Spleen (tissue), 11 donors: ENCODE measurements at regions not wholly inside any gene's neighbourhood (a gene's known extent, or its start where the extent isn't known, plus 50 kb on each side); places are given as distances from the start of the nearest gene placed in this dataset.

Experiments used
- DNase-seq: peaks from one replicate; pipeline ENCODE4 v3.0.0-alpha.2; 2020
- H3K27ac ChIP-seq, 8 donors: fragments of 200-600 bp; sonication (generic) in 7 of 8; 1 replicate in 4 of 8; 2 replicates in 4 of 8; pipeline versions ENCODE4 v1.5.0 to v1.8.0; 2016 to 2021; ENCODE audit warnings: inconsistent platforms in 4 of 8, mild to moderate bottlenecking in 4 of 8, moderate library complexity in 1 of 8
- H3K27me3 ChIP-seq, 7 donors: fragments of 200-600 bp; sonication (generic) in 6 of 7; replicated peaks in 1 of 7; 1 replicate in 4 of 7; 2 replicates in 3 of 7; pipeline versions ENCODE4 v1.5.0 to v1.8.0; 2016 to 2021; ENCODE audit warnings: inconsistent platforms in 3 of 7, mild to moderate bottlenecking in 1 of 7
- H3K36me3 ChIP-seq, 6 donors: fragments of 200-600 bp; sonication (generic) in 5 of 6; 1 replicate in 4 of 6; 2 replicates in 2 of 6; pipeline versions ENCODE4 v1.5.0 to v1.8.0; 2016 to 2021; ENCODE audit warnings: inconsistent platforms in 2 of 6
- H3K4me1 ChIP-seq, 6 donors: fragments of 200-600 bp; sonication (generic) in 5 of 6; 1 replicate in 3 of 6; 2 replicates in 3 of 6; pipeline versions ENCODE4 v1.5.0 to v1.8.0; 2016 to 2021; ENCODE audit warnings: inconsistent platforms in 3 of 6
- H3K4me3 ChIP-seq, 8 donors: fragments of 200-600 bp; sonication (generic) in 7 of 8; 1 replicate in 4 of 8; 2 replicates in 4 of 8; pipeline versions ENCODE4 v1.5.0 to v1.8.0; 2016 to 2021; ENCODE audit warnings: inconsistent platforms in 4 of 8, mild to moderate bottlenecking in 4 of 8, moderate library complexity in 2 of 8
- H3K9me3 ChIP-seq, 8 donors: fragments of 200-600 bp; sonication (generic) in 7 of 8; 1 replicate in 4 of 8; 2 replicates in 4 of 8; pipeline versions ENCODE4 v1.5.0 to v1.8.0; 2016 to 2021; ENCODE audit warnings: inconsistent platforms in 4 of 8
- POLR2A ChIP-seq, 3 donors: fragments of 450-650 bp; IDR thresholded peaks; one replicate each; pipeline ENCODE4 v1.5.1; 2017; ENCODE audit warnings: antibody characterized with exemption in 3 of 3, mild to moderate bottlenecking in 1 of 3
- POLR2AphosphoS5 ChIP-seq, 3 donors: sonication (generic); formaldehyde crosslinking; IDR thresholded peaks; one replicate each; pipeline ENCODE4 v1.5.1; 2017; ENCODE audit warnings: antibody characterized with exemption in 3 of 3
- WGBS, 5 donors: extraction: QIAGEN DNeasy Blood & Tissue Kit in 3 of 5; methylation state at CpG; one replicate each; pipeline versions ENCODE4 v1.1.5 to v1.1.7; 2013 to 2018; 5-methylcytosine and 5-hydroxymethylcytosine counted together
- intact Hi-C: fragments of 100-400 bp; cut with DNase I; formaldehyde crosslinking; loops from one replicate; pipeline ENCODE4 v1.15.0; 2023; ENCODE audit warnings: low total_unique reads
- TF ChIP-seq, protein P1 (sequence below), 11 experiments: fragments of 200-600 bp in 7 of 11; fragments of 450-650 bp in 4 of 11; sonication (generic) in 4 of 11; IDR thresholded peaks in 8 of 11; conservative IDR thresholded peaks in 3 of 11; 1 replicate in 7 of 11; 2 replicates in 4 of 11; pipeline versions ENCODE4 v1.4.0 to v1.8.0; 2016 to 2021; ENCODE audit warnings: antibody characterized with exemption in 11 of 11, inconsistent platforms in 4 of 11, mild to moderate bottlenecking in 1 of 11
- donor health status: healthy with polysubstance abuse.
- donor health status: DM: no; HTN: no; CAD: no; lungs with moderate emphysema.
- donor health status: DM: no; HTN: no; CAD: no.
- donor health status: Bipolar disorder and iron deficiency.
- donor health status: healthy.
- donor health status: DM: no; HTN: no; CAD: no.
- donor health status: DM: yes; HTN: yes; CAD: no.

GRCh38 chr12:85669911-85670310 is 166.3 kb downstream of the RASSF9 start:
- intact Hi-C loops = no loop called here
- no peaks in the 10 kb centered on the region for H3K4me1 ChIP-seq
- peaks cover 0 to 10% (median 0%) of the 10 kb centered on the region in 8 donors for H3K9me3 ChIP-seq
- no peak for TF ChIP-seq POLR2A (IDR thresholded peaks at IDR 0.05)
- TF ChIP-seq, protein P1, sequence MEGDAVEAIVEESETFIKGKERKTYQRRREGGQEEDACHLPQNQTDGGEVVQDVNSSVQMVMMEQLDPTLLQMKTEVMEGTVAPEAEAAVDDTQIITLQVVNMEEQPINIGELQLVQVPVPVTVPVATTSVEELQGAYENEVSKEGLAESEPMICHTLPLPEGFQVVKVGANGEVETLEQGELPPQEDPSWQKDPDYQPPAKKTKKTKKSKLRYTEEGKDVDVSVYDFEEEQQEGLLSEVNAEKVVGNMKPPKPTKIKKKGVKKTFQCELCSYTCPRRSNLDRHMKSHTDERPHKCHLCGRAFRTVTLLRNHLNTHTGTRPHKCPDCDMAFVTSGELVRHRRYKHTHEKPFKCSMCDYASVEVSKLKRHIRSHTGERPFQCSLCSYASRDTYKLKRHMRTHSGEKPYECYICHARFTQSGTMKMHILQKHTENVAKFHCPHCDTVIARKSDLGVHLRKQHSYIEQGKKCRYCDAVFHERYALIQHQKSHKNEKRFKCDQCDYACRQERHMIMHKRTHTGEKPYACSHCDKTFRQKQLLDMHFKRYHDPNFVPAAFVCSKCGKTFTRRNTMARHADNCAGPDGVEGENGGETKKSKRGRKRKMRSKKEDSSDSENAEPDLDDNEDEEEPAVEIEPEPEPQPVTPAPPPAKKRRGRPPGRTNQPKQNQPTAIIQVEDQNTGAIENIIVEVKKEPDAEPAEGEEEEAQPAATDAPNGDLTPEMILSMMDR (IDR thresholded peaks at IDR 0.05 in 8 of 11, conservative IDR thresholded peaks at IDR 0.05 in 3 of 11) = no peak
- TF ChIP-seq POLR2AphosphoS5 (IDR thresholded peaks at IDR 0.05) = no peak
- WGBS, 5 donors = 69 to 76% (median 72%) methylated on average over 1 of the region's 1 CpG
- no peaks in the 10 kb centered on the region for H3K36me3 ChIP-seq
- no peak overlapping the region for H3K27ac ChIP-seq
- H3K27me3 ChIP-seq = no peaks in the 10 kb centered on the region
- no peak overlapping the region for H3K4me3 ChIP-seq
- DNase-seq = no peak

- Histone ChIP-seq H3K27ac (no peak overlapping the region), H3K36me3 (no peaks in the 10 kb centered on the region), H3K9me3 (peaks cover 0 to 10% (median 0%) of the 10 kb centered on the region in 8 donors), H3K4me3 (no peak overlapping the region), H3K4me1 (no peaks in the 10 kb centered on the region), H3K27me3 (no peaks in the 10 kb centered on the region)
- DNase-seq = no peak
- TF ChIP-seq, protein P1 (IDR thresholded peaks at IDR 0.05 in 8 of 11, conservative IDR thresholded peaks at IDR 0.05 in 3 of 11) = no peak
- TF ChIP-seq POLR2AphosphoS5 (IDR thresholded peaks at IDR 0.05) (no peak), POLR2A (IDR thresholded peaks at IDR 0.05) (no peak)
- intact Hi-C loops = no loop called here
These were observed 163.8 kb downstream of the RASSF9 start for GRCh38 chr12:85672436-85672835.

- no peak for TF ChIP-seq POLR2A (IDR thresholded peaks at IDR 0.05)
- TF ChIP-seq, protein P1 (IDR thresholded peaks at IDR 0.05 in 8 of 11, conservative IDR thresholded peaks at IDR 0.05 in 3 of 11) = no peak
- TF ChIP-seq POLR2AphosphoS5 (IDR thresholded peaks at IDR 0.05) = no peak
These were observed 162.2 kb downstream of the RASSF9 start for GRCh38 chr12:85673921-85674420.

DNA sequence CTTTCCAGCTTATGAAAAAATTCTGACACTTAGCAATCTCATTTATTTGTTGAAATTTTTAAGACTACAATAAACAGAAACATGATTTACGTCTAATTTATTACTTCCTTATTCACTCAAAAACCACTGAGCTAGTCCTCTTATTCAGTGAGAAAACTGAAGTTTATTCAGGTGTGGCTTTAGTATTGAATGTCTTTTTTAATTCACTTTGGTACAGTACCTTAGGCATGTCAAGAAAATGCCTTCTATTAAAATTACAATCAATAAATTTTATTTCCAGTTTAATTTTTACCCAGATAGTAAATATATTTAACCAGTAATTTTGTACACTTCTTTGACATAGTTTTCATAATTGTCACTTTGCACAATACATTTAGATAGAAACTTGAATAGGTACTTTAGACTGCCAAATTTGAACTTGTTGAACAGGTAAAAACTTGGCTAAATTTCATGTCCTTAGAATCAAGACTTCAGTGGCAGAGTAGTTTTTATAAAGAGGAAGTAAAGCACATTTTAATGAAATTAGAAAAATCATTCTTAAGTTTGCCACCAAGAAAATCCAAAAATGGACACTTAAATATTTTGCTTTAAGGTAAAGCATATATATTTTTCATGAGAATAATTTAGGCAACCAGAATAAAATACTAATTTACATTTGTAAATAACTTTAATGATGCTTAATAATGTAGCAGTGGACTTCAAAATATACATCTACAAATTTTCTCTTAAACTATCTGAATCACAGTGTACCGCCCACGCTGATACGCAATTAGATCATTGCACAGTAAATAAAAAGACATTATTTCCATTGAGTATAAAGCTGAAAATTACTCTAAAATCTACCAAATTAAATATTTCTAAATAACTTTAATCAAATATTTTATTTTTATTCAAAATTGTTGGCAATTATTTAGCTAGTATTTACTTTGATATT is 159.1 kb downstream of the RASSF9 start:
- no peak overlapping the region for H3K4me3 ChIP-seq
- no peaks in the 10 kb centered on the region for H3K4me1 ChIP-seq
- intact Hi-C loops = no loop called here
- no peaks in the 10 kb centered on the region for H3K36me3 ChIP-seq
- H3K27ac ChIP-seq = no peak overlapping the region
- DNase-seq = no peak
- TF ChIP-seq POLR2A (IDR thresholded peaks at IDR 0.05) (no peak), POLR2AphosphoS5 (IDR thresholded peaks at IDR 0.05) (no peak)
- TF ChIP-seq, protein P1 (IDR thresholded peaks at IDR 0.05 in 8 of 11, conservative IDR thresholded peaks at IDR 0.05 in 3 of 11) = no peak
- WGBS, 5 donors = 77 to 85% (median 82%) methylated on average over 4 of the region's 4 CpGs
- peaks cover 0 to 32% (median 16%) of the 10 kb centered on the region in 8 donors for H3K9me3 ChIP-seq
- no peaks in the 10 kb centered on the region for H3K27me3 ChIP-seq

More at GRCh38 chr12:85673921-85674420, 162.2 kb downstream of the RASSF9 start:
- DNase-seq = no peak
- intact Hi-C loops = no loop called here
- no peaks in the 10 kb centered on the region for H3K4me1 ChIP-seq
- H3K27me3 ChIP-seq = no peaks in the 10 kb centered on the region
- peaks cover 0 to 10% (median 0%) of the 10 kb centered on the region in 8 donors for H3K9me3 ChIP-seq
- no peak overlapping the region for H3K27ac ChIP-seq
- H3K4me3 ChIP-seq = no peak overlapping the region
- H3K36me3 ChIP-seq = no peaks in the 10 kb centered on the region
- 81 to 97% (median 86%) methylated on average over 3 of the region's 3 CpGs for WGBS, 5 donors
